Activated naive CD4-positive, alpha-beta T cell treated with anti-CD3 and anti-CD28 coated beads, Interleukin-2, amount 10 ng/mL, durations not matched to agents 7 days and 5 days (primary cell): ENCODE measurements at regions not wholly inside any gene's neighbourhood (a gene's known extent, or its start where the extent isn't known, plus 50 kb on each side); places are given as distances from the start of the nearest gene placed in this dataset.

Source experiments
- CTCF ChIA-PET: fragments of 350-600 bp; sonication (Branson Sonifier 250); formaldehyde crosslinking; loops from one replicate; lab custom pipeline; 2021; ENCODE audit warnings: antibody characterized with exemption; lab: Charles Lee
- DNase-seq: peaks from one replicate; pipeline ENCODE4 v3.0.0-alpha.2; 2020
- H3K27ac Mint-ChIP-seq: one replicate; pipeline ENCODE4 v1.8.0; 2021; ENCODE audit warnings: mild to moderate bottlenecking, moderate library complexity, mixed read lengths
- H3K27me3 Mint-ChIP-seq: one replicate; pipeline ENCODE4 v1.8.0; 2021; ENCODE audit warnings: mild to moderate bottlenecking, mixed read lengths
- H3K36me3 Mint-ChIP-seq: one replicate; pipeline ENCODE4 v1.8.0; 2021; ENCODE audit warnings: mixed read lengths
- H3K4me1 Mint-ChIP-seq: one replicate; pipeline ENCODE4 v1.8.0; 2021; ENCODE audit warnings: mixed read lengths
- H3K4me3 Mint-ChIP-seq: one replicate; pipeline ENCODE4 v1.8.0; 2021; ENCODE audit warnings: mild to moderate bottlenecking, moderate library complexity, mixed read lengths
- H3K9me3 Mint-ChIP-seq: one replicate; pipeline ENCODE4 v1.8.0; 2021; ENCODE audit warnings: mixed read lengths

DNA sequence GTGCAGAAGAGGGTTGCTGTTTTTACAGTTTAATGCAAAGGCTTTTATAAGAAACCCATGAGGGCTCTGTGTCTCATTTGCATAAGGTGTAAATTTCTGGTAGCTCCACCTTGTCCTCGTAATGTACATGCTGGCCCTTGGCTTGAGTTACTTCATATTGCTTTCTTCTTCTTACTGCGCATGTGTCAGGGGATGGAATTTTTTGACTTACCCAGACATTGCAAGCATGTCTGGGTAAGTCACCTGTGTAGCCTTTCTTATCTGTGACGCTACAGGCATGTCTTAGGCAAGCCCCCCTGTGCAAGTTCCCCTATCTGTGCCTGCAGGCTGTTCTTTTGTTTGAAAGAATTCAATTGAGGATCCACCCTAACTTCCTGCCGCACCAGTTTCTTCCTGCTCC is 274.2 kb downstream of the ETNK1 start:
- no peaks in the 10 kb centered on the region for H3K4me1 Mint-ChIP-seq
- no peaks in the 10 kb centered on the region for H3K27me3 Mint-ChIP-seq
- CTCF ChIA-PET: no interaction called here
- DNase-seq: no peak
- H3K4me3 Mint-ChIP-seq: no peak overlapping the region
- peaks cover 6% of the 10 kb centered on the region for H3K9me3 Mint-ChIP-seq
- H3K36me3 Mint-ChIP-seq: no peaks in the 10 kb centered on the region
- H3K27ac Mint-ChIP-seq: no peak overlapping the region

DNA sequence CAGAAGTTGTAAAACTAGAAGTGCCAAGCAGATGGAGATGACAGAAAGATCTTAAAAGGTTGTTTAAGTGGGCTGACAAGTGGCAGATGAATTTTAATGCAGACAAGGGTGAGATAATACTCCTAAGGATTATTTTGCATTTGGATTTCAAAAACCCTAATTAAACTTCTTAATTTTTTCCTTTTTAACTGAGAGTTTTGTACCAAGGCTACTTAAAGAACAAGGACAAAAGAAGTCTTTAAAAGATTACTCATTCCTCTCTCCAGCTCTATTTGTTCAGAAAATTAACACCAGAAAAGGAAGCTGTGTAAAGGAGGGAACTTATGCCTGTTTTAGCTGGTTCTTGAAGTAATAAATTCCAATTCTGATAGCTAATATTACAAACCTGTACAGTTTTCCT is 275.4 kb downstream of the ETNK1 start:
- no peaks in the 10 kb centered on the region for H3K4me1 Mint-ChIP-seq
- peaks cover 6% of the 10 kb centered on the region for H3K9me3 Mint-ChIP-seq
- no peak overlapping the region for H3K27ac Mint-ChIP-seq

DNA sequence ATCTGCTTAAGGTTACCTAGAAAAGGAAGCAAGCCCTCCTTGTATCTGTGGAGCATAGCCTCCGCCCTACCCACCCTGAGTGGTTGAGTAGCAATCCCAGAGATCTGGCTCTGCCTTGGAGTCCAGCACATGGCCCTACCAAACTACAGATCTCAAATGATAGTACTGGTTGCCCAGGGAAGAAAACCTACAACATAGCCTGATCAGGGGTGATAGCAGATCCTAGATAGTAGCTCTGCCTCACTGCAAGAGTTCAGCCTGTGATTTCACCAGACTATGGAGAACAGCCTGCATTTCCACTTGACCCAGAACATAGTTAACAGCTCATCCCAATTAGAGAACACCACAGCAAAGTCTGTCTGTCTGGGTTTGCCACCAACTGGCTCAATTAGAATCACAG is 279.5 kb downstream of the ETNK1 start:
- Mint-ChIP-seq H3K36me3 (no peaks in the 10 kb centered on the region), H3K9me3 (peaks cover 6% of the 10 kb centered on the region), H3K4me3 (no peak overlapping the region), H3K27me3 (no peaks in the 10 kb centered on the region), H3K4me1 (no peaks in the 10 kb centered on the region), H3K27ac (no peak overlapping the region)
- CTCF ChIA-PET: no interaction called here
- no peak for DNase-seq

More for the DNA sequence above, 275.4 kb downstream of the ETNK1 start:
- H3K36me3 Mint-ChIP-seq: no peaks in the 10 kb centered on the region
- no peak for DNase-seq
- H3K4me3 Mint-ChIP-seq: no peak overlapping the region
- no peaks in the 10 kb centered on the region for H3K27me3 Mint-ChIP-seq
- CTCF ChIA-PET: no interaction called here

DNA sequence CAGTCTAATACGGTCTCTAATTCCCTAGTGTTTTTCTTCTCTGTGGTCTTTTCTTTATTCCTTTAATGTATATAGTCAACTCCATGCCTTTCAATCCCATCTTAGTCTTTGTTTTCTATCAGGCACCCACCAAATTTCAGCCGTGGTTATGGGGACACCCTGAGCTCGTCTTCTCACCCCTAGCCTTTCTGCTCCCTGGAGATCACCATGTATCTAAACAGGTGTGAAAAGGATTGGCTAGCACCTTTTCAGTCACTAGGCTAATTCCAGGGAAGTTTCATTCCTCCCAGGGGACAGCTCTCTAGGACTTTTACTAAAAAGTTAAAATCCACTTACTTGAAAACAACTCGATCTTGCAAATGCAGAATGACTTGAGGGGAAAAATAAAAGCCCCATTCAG is 291.3 kb downstream of the ETNK1 start:
- H3K27ac Mint-ChIP-seq: no peak overlapping the region
- DNase-seq: no peak
- CTCF ChIA-PET: no interaction called here
- no peaks in the 10 kb centered on the region for H3K4me1 Mint-ChIP-seq
- H3K9me3 Mint-ChIP-seq: no peaks in the 10 kb centered on the region
- no peaks in the 10 kb centered on the region for H3K36me3 Mint-ChIP-seq
- H3K27me3 Mint-ChIP-seq: no peaks in the 10 kb centered on the region
- H3K4me3 Mint-ChIP-seq: no peak overlapping the region

DNA sequence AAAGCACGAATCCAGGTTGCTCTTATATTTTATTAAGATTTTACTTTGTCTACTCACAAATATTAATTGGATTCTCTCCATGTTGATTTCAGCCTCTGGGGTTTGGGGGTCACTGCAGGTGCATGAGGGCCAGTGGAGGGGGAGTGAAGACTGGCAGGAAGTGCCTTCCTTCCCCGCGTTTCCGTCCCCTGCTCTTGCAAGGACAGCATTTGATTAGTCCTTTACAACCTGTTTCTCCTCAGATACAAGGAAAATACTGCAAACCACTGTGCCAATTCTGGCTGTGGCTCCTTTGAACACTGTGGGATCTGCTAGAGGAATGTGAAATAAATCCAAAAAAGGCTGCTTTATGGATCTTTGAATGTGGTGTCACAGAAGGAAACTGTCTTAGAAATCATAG is 291.8 kb downstream of the ETNK1 start:
- H3K4me1 Mint-ChIP-seq: no peaks in the 10 kb centered on the region
- H3K27ac Mint-ChIP-seq: no peak overlapping the region
- no peaks in the 10 kb centered on the region for H3K27me3 Mint-ChIP-seq
- no peak for DNase-seq
- H3K4me3 Mint-ChIP-seq: no peak overlapping the region
- H3K9me3 Mint-ChIP-seq: no peaks in the 10 kb centered on the region
- CTCF ChIA-PET: no interaction called here
- no peaks in the 10 kb centered on the region for H3K36me3 Mint-ChIP-seq

DNA sequence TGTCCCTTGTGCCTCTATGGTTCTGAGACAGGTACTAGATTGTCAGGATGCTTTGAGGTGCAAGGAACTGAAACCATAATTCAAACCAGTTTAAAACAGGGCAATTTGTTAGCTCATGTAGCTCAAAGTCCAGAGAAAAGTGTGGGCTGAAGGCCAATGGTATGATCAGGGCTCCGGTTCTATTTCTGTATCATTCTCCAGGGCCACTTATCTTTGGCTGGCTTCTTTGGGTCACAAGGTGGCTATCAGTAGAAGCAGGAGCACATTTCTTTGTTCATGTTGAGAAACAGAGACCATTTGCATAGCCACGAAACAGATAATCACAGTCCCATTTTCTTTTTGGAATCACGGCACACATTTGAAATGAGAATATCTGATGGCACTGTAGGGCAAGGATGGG is 294.9 kb downstream of the ETNK1 start:
- H3K9me3 Mint-ChIP-seq: no peaks in the 10 kb centered on the region
- no peaks in the 10 kb centered on the region for H3K27me3 Mint-ChIP-seq
- no peak overlapping the region for H3K4me3 Mint-ChIP-seq
- no peaks in the 10 kb centered on the region for H3K36me3 Mint-ChIP-seq
- no peaks in the 10 kb centered on the region for H3K4me1 Mint-ChIP-seq
- no peak overlapping the region for H3K27ac Mint-ChIP-seq
- no peak for DNase-seq
- CTCF ChIA-PET: interaction anchor here (1.2 kb wide), 1 partner anchor 10 kb away, joined by 3 read pairs; no protein-coding TSS in a partner anchor

DNA sequence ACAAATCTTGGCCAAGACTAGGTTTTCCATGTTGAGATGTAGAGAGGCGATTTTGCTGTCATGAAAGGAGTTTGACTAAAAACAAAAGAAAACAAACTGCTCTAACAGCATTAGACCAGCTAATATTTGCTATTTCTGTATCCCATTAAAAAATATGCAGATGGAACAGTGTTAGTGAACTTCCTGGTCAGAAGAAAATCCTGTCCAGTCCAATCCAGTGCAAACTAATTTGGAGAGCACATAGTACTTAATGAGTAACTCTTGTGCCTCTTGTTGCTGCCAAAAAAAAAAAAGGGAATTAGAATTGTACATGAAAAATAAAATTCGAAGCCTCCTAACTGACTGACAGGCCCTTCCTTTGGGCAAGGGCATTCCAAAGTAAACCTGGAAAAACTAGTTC is 298.8 kb downstream of the ETNK1 start:
- DNase-seq: no peak
- no peaks in the 10 kb centered on the region for H3K27me3 Mint-ChIP-seq
- no peaks in the 10 kb centered on the region for H3K36me3 Mint-ChIP-seq
- H3K4me3 Mint-ChIP-seq: no peak overlapping the region
- H3K4me1 Mint-ChIP-seq: no peaks in the 10 kb centered on the region
- CTCF ChIA-PET: interaction anchor here (0.7 kb wide), 1 partner anchor 680 kb away, joined by 4 read pairs; no protein-coding TSS in a partner anchor
- H3K27ac Mint-ChIP-seq: no peak overlapping the region
- no peaks in the 10 kb centered on the region for H3K9me3 Mint-ChIP-seq

DNA sequence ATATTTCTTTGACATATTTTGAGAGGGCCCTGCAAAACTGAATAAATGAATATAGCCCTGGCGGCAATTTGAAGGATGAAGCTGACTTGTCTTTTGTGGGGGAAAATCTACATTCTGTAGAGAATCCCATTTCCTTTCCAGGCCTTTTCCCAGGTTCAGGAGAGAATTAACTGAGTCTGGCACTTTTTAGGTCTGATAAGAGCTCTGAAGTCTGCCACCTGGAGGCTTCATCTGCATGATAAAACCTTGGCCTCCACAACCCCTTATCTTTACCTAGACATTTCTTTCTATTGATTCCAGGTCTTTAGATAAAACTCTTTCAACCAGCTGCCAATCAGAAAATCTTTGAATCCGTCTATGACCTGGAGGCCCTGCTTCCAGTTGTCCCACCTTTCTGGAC is 299.4 kb downstream of the ETNK1 start:
- no peak overlapping the region for H3K27ac Mint-ChIP-seq
- CTCF ChIA-PET: no interaction called here
- no peaks in the 10 kb centered on the region for H3K27me3 Mint-ChIP-seq
- H3K9me3 Mint-ChIP-seq: no peaks in the 10 kb centered on the region
- DNase-seq: no peak
- H3K4me3 Mint-ChIP-seq: no peak overlapping the region
- no peaks in the 10 kb centered on the region for H3K4me1 Mint-ChIP-seq
- no peaks in the 10 kb centered on the region for H3K36me3 Mint-ChIP-seq

DNA sequence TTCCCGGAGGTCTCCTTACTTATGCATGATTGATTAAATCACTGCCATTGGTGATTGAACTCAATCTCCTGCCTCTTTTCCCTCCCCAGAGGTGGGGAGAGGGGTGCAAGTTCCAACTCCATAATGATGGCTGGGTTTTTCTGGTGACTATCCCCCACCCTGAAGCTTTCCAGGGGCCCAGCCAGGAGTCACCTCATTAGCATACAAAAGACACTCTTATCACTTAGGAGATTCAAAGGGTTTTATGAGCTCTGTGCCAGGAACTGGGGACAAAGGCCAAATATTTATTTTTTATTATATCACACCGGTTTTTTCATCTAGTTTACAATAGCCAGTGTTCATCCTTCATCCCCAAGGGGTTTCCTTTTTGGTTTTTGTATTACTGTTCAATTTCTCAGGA is 300.7 kb downstream of the ETNK1 start:
- no peaks in the 10 kb centered on the region for H3K27me3 Mint-ChIP-seq
- H3K4me3 Mint-ChIP-seq: no peak overlapping the region
- DNase-seq: no peak
- no peak overlapping the region for H3K27ac Mint-ChIP-seq
- no peaks in the 10 kb centered on the region for H3K4me1 Mint-ChIP-seq
- H3K36me3 Mint-ChIP-seq: no peaks in the 10 kb centered on the region
- H3K9me3 Mint-ChIP-seq: no peaks in the 10 kb centered on the region
- CTCF ChIA-PET: no interaction called here

DNA sequence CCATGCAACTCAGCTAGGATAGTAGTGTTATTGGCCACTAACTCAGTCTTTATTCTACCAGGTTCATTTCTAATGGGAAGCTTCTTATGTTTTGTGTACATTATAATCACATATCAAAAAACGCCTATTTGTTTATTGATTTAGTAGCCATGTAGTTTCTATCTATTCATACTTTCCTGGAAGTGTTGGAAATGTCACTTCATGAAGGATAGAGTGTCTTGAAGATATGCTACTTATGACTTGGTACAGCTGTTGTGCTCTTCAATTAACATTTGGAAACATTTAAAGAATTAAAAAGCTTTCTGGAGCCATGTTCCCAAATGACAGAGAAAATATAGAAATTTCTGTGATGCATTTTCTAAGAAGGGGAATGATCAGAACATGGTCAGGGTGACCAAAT is 307.5 kb downstream of the ETNK1 start:
- Mint-ChIP-seq H3K36me3 (no peaks in the 10 kb centered on the region), H3K27ac (no peak overlapping the region), H3K9me3 (peaks cover 2% of the 10 kb centered on the region), H3K4me1 (no peaks in the 10 kb centered on the region), H3K27me3 (no peaks in the 10 kb centered on the region), H3K4me3 (no peak overlapping the region)
- no peak for DNase-seq
- CTCF ChIA-PET: no interaction called here

DNA sequence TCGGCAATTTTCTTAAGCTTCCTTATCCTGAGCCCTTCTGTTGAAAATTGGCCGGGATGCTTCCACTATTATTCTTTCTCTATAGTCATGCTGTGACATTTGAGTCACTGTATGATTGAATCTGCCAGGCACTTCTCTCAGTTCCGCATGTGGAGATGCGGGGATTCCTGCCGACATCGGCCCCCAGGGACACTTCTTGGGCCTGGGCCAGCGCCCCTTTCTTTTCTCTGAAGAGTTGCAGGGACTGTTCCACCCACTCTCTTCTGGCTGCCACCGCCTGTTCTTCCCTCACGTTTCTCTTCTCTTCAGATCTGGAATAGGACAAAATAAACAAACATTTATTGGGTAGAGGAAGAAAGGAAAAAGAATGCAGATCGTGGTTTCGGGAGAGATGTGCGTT is 310.1 kb downstream of the ETNK1 start:
- no peaks in the 10 kb centered on the region for H3K27me3 Mint-ChIP-seq
- CTCF ChIA-PET: no interaction called here
- no peak for DNase-seq
- H3K4me1 Mint-ChIP-seq: no peaks in the 10 kb centered on the region
- H3K36me3 Mint-ChIP-seq: no peaks in the 10 kb centered on the region
- no peak overlapping the region for H3K4me3 Mint-ChIP-seq
- peaks cover 4% of the 10 kb centered on the region for H3K9me3 Mint-ChIP-seq
- H3K27ac Mint-ChIP-seq: no peak overlapping the region

DNA sequence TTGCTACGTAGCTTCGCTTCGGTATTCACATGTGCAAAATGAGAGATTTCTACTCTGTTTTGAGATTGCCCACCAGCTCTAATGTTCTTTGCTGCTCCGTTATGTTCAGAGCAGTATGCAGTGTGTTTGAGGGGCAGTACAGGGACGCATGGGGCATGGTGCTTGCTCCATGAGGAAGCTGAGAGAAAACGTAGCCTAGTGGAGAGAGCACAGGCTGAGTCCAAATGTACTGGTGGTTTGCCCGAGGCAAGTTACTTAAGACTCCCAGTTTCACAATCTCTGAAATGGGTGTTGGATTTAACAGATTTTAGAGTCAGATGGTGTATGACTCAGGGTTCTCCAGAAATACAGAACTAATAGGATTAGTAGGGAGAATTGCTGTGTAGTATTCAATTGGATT is 310.5 kb downstream of the ETNK1 start:
- Mint-ChIP-seq H3K9me3 (peaks cover 5% of the 10 kb centered on the region), H3K4me1 (no peaks in the 10 kb centered on the region), H3K27me3 (no peaks in the 10 kb centered on the region), H3K4me3 (no peak overlapping the region), H3K36me3 (no peaks in the 10 kb centered on the region), H3K27ac (no peak overlapping the region)
- CTCF ChIA-PET: no interaction called here
- DNase-seq: no peak

DNA sequence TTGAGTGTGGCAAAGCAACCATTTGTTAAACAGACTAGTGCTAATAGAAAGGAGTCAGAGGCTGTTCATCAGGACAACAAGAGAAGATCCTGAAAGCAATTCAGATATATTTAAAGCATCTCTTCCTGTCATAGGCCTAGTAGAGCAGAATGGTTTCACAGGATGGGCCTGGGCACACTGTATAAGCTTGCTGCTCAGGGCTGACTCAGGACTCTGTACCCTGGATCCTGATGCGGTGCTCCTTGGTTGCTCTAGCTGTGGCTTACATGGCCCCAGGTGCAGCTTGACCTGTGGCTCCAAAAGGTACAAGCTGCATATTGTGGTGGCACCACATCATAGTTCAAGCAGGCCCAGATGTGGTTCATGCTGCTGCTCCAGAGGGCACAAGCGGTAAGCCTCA is 313.4 kb downstream of the ETNK1 start:
- Mint-ChIP-seq H3K4me1 (no peaks in the 10 kb centered on the region), H3K36me3 (no peaks in the 10 kb centered on the region), H3K27me3 (no peaks in the 10 kb centered on the region), H3K27ac (no peak overlapping the region), H3K4me3 (no peak overlapping the region), H3K9me3 (peaks cover 12% of the 10 kb centered on the region)
- CTCF ChIA-PET: no interaction called here
- DNase-seq: no peak

DNA sequence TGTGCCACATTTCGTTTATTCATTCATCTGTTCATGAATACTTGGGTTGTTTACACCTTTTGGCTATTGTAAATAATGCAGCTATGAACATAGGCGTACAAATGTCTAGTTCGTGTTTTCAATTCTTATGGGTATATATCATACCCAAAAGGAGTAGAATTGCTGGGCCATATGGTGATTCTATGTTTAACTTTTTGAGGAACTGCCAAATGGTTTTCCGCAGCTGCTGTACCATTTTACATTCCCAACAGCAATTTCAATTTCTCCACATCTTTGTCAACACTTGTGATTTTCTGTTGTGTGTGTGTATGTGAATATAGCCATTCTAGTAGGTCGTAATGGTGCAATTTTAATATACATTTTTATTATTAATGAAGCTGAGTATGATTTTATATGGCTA is 326.2 kb downstream of the ETNK1 start:
- H3K4me1 Mint-ChIP-seq: no peaks in the 10 kb centered on the region
- no peak for DNase-seq
- CTCF ChIA-PET: no interaction called here
- H3K9me3 Mint-ChIP-seq: peaks cover 2% of the 10 kb centered on the region
- H3K27ac Mint-ChIP-seq: no peak overlapping the region
- no peaks in the 10 kb centered on the region for H3K27me3 Mint-ChIP-seq
- no peaks in the 10 kb centered on the region for H3K36me3 Mint-ChIP-seq
- H3K4me3 Mint-ChIP-seq: no peak overlapping the region

DNA sequence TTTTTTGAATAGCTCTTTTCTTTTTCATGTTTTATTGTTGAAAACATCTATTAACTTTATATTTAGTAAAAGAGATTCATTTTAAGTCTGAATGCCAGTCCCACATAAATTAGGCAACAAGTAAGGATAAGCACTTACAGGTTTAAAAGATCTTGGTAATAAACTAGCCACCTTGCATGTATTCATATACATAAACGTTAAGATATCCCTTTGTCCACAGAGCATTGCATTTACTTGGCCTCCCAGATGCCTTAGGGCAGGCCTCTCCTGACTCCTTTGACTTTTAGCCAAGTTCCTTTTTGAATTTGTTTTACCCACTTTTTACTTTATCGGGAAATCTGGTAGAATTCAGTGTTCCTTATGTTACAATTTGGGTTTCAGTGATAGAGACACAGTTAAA is 331.7 kb downstream of the ETNK1 start:
- no peak overlapping the region for H3K27ac Mint-ChIP-seq
- DNase-seq: no peak
- no peaks in the 10 kb centered on the region for H3K27me3 Mint-ChIP-seq
- no peak overlapping the region for H3K4me3 Mint-ChIP-seq
- H3K4me1 Mint-ChIP-seq: no peaks in the 10 kb centered on the region
- H3K9me3 Mint-ChIP-seq: peaks cover 2% of the 10 kb centered on the region
- CTCF ChIA-PET: no interaction called here
- H3K36me3 Mint-ChIP-seq: no peaks in the 10 kb centered on the region

DNA sequence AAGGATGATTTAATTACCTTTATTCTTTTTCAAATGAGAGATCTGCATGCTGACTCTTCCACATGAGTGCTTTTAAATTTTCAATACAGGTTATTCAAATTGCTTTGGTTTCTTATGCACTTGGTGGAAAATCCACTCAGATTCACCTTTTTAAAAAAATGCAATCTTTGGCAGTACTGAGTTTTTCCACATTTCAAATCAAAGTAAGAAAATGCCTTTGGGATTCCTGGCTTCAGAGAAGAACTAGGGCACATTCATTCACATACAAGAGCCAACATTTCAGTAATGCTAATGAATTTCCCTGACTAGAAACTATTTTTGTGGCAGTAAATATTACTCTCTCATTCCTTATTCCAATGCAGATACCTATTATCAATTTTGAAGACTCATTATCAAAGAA is 342.2 kb downstream of the ETNK1 start:
- H3K36me3 Mint-ChIP-seq: no peaks in the 10 kb centered on the region
- DNase-seq: no peak
- no peaks in the 10 kb centered on the region for H3K27me3 Mint-ChIP-seq
- no peaks in the 10 kb centered on the region for H3K4me1 Mint-ChIP-seq
- CTCF ChIA-PET: no interaction called here
- H3K4me3 Mint-ChIP-seq: no peak overlapping the region
- H3K27ac Mint-ChIP-seq: no peak overlapping the region
- no peaks in the 10 kb centered on the region for H3K9me3 Mint-ChIP-seq
